Loucy (cell line): ENCODE measurements at regions not wholly inside any gene's neighbourhood (a gene's known extent, or its start where the extent isn't known, plus 50 kb on each side); places are given as distances from the start of the nearest gene placed in this dataset.

Source experiments
- EZH2phosphoT487 ChIP-seq: fragments of 200-600 bp; IDR thresholded peaks from 2 replicates; pipeline ENCODE4 v1.6.1; 2018; ENCODE audit warnings: antibody characterized with exemption, mild to moderate bottlenecking, moderate library complexity, borderline replicate concordance
- TF ChIP-seq, protein P1 (sequence below): fragments of 200-600 bp; sonication (generic); conservative IDR thresholded peaks from 2 replicates; pipeline ENCODE4 v1.5.1; 2014; ENCODE audit warnings: mild to moderate bottlenecking, antibody characterized with exemption, low read length

GRCh38 chr1:4531842-4532241 lies 122.6 kb upstream of the AJAP1 start:
- TF ChIP-seq, protein P1, sequence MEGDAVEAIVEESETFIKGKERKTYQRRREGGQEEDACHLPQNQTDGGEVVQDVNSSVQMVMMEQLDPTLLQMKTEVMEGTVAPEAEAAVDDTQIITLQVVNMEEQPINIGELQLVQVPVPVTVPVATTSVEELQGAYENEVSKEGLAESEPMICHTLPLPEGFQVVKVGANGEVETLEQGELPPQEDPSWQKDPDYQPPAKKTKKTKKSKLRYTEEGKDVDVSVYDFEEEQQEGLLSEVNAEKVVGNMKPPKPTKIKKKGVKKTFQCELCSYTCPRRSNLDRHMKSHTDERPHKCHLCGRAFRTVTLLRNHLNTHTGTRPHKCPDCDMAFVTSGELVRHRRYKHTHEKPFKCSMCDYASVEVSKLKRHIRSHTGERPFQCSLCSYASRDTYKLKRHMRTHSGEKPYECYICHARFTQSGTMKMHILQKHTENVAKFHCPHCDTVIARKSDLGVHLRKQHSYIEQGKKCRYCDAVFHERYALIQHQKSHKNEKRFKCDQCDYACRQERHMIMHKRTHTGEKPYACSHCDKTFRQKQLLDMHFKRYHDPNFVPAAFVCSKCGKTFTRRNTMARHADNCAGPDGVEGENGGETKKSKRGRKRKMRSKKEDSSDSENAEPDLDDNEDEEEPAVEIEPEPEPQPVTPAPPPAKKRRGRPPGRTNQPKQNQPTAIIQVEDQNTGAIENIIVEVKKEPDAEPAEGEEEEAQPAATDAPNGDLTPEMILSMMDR: no peak
- no peak for TF ChIP-seq EZH2phosphoT487
